Kidney (tissue), 13 donors: ENCODE measurements at regions not wholly inside any gene's neighbourhood (a gene's known extent, or its start where the extent isn't known, plus 50 kb on each side); places are given as distances from the start of the nearest gene placed in this dataset.

Experiments used
- DNase-seq, 5 donors: peaks; one replicate each; pipeline ENCODE4 v3.0.0-alpha.2; 2013 to 2020
- FAIRE-seq: peaks from 2 replicates; lab custom pipeline; 2012; peaks lifted over from hg19 to GRCh38; lab: Jason Lieb, UNC
- H3K27ac ChIP-seq, 2 donors: one replicate each; pipeline ENCODE4 v1.7.0; 2013; ENCODE audit warnings: low read depth in 2 of 2, low read length in 2 of 2, inconsistent platforms in 1 of 2
- H3K27me3 ChIP-seq: one replicate; pipeline ENCODE4 v1.7.1; 2013; ENCODE audit warnings: low read length, inconsistent platforms; ENCODE audit not compliant: control insufficient read depth, insufficient read depth
- H3K36me3 ChIP-seq, 3 donors: one replicate each; pipeline versions ENCODE4 v1.7.0 to v1.7.1; 2013; ENCODE audit warnings: low read length in 3 of 3, control low read depth in 1 of 3, inconsistent platforms in 1 of 3; ENCODE audit not compliant: insufficient read depth in 3 of 3, control insufficient read depth in 2 of 3
- H3K4me1 ChIP-seq, 3 donors: one replicate each; pipeline versions ENCODE4 v1.7.0 to v1.7.1; 2013; ENCODE audit warnings: low read length in 3 of 3, inconsistent platforms in 1 of 3, low read depth in 1 of 3; ENCODE audit not compliant: control insufficient read depth in 2 of 3, insufficient read depth in 2 of 3
- H3K4me3 ChIP-seq, 3 donors: one replicate each; pipeline versions ENCODE4 v1.7.0 to v1.8.1; 2013; ENCODE audit warnings: low read length in 3 of 3, control low read depth in 1 of 3, inconsistent platforms in 1 of 3
- H3K9ac ChIP-seq, 3 donors: one replicate each; pipeline versions ENCODE4 v1.7.0 to v1.7.1; 2013; ENCODE audit warnings: low read length in 3 of 3, control low read depth in 1 of 3, inconsistent platforms in 1 of 3
- H3K9me3 ChIP-seq, 3 donors: one replicate each; pipeline versions ENCODE4 v1.7.0 to v1.7.1; 2013; ENCODE audit warnings: low read length in 3 of 3, control low read depth in 1 of 3, inconsistent platforms in 1 of 3; ENCODE audit not compliant: control insufficient read depth in 2 of 3, insufficient read depth in 1 of 3
- intact Hi-C: fragments of 100-400 bp; cut with DNase I; formaldehyde crosslinking; loops from one replicate; pipeline ENCODE4 v1.11.1; 2022
- TF ChIP-seq, protein P1 (sequence below): IDR thresholded peaks from 3 replicates; pipeline ENCODE4 v1.5.1; 2012; ENCODE audit warnings: mild to moderate bottlenecking, moderate library complexity, borderline replicate concordance; ENCODE audit not compliant: insufficient read depth; ENCODE audit errors: extremely low read depth
- donor health status: control.
- donor health status: control.
- donor health status: control.
- donor health status: control.
- donor health status: control.
- donor health status: DM: yes; HTN: yes; CAD: no.
- donor health status: Normal renal cell carcinoma (clear cell type).

GRCh38 chr18:60060026-60060425 is 160.2 kb downstream of the PMAIP1 start:
- TF ChIP-seq, protein P1, sequence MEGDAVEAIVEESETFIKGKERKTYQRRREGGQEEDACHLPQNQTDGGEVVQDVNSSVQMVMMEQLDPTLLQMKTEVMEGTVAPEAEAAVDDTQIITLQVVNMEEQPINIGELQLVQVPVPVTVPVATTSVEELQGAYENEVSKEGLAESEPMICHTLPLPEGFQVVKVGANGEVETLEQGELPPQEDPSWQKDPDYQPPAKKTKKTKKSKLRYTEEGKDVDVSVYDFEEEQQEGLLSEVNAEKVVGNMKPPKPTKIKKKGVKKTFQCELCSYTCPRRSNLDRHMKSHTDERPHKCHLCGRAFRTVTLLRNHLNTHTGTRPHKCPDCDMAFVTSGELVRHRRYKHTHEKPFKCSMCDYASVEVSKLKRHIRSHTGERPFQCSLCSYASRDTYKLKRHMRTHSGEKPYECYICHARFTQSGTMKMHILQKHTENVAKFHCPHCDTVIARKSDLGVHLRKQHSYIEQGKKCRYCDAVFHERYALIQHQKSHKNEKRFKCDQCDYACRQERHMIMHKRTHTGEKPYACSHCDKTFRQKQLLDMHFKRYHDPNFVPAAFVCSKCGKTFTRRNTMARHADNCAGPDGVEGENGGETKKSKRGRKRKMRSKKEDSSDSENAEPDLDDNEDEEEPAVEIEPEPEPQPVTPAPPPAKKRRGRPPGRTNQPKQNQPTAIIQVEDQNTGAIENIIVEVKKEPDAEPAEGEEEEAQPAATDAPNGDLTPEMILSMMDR: no peak
- Histone ChIP-seq H3K9me3 (no peaks in the 10 kb centered on the region), H3K9ac (no peak overlapping the region), H3K27me3 (no peaks in the 10 kb centered on the region), H3K4me3 (no peak overlapping the region), H3K27ac (no peak overlapping the region), H3K36me3 (no peaks in the 10 kb centered on the region), H3K4me1 (no peaks in the 10 kb centered on the region)
- intact Hi-C loops: no loop called here
- DNase-seq (no peak), FAIRE-seq (no peak)

GRCh38 chr18:60059216-60059615 is 159.4 kb downstream of the PMAIP1 start:
- TF ChIP-seq, protein P1: no peak

GRCh38 chr18:60053747-60054304 is 154.0 kb downstream of the PMAIP1 start:
- no peaks in the 10 kb centered on the region for H3K36me3 ChIP-seq
- H3K9ac ChIP-seq: no peak overlapping the region
- H3K9me3 ChIP-seq: no peaks in the 10 kb centered on the region
- no peaks in the 10 kb centered on the region for H3K4me1 ChIP-seq
- intact Hi-C loops: no loop called here
- no peak overlapping the region for H3K27ac ChIP-seq
- DNase-seq (peak in 1 of 5 donors; percentile 9), FAIRE-seq (peak; percentile 25)
- no peaks in the 10 kb centered on the region for H3K27me3 ChIP-seq
- TF ChIP-seq, protein P1: no peak
- no peak overlapping the region for H3K4me3 ChIP-seq

More at GRCh38 chr18:60059216-60059615, 159.4 kb downstream of the PMAIP1 start:
- DNase-seq (no peak), FAIRE-seq (no peak)
- H3K4me3 ChIP-seq: no peak overlapping the region
- H3K36me3 ChIP-seq: no peaks in the 10 kb centered on the region
- no peak overlapping the region for H3K27ac ChIP-seq
- H3K9ac ChIP-seq: no peak overlapping the region
- no peaks in the 10 kb centered on the region for H3K27me3 ChIP-seq
- no peaks in the 10 kb centered on the region for H3K9me3 ChIP-seq
- H3K4me1 ChIP-seq: no peaks in the 10 kb centered on the region
- intact Hi-C loops: no loop called here

- Histone ChIP-seq H3K9ac (no peak overlapping the region), H3K36me3 (no peaks in the 10 kb centered on the region), H3K27ac (no peak overlapping the region), H3K9me3 (no peaks in the 10 kb centered on the region), H3K4me3 (no peak overlapping the region), H3K27me3 (no peaks in the 10 kb centered on the region), H3K4me1 (no peaks in the 10 kb centered on the region)
- FAIRE-seq (no peak), DNase-seq (no peak)
- TF ChIP-seq, protein P1: no peak
- intact Hi-C loops: no loop called here
These were observed 151.0 kb downstream of the PMAIP1 start for GRCh38 chr18:60050821-60051220.
